ENCODE measurements at regions not wholly inside any gene's neighbourhood (a gene's known extent, or its start where the extent isn't known, plus 50 kb on each side); places are given as distances from the start of the nearest gene placed in this dataset.

DNA sequence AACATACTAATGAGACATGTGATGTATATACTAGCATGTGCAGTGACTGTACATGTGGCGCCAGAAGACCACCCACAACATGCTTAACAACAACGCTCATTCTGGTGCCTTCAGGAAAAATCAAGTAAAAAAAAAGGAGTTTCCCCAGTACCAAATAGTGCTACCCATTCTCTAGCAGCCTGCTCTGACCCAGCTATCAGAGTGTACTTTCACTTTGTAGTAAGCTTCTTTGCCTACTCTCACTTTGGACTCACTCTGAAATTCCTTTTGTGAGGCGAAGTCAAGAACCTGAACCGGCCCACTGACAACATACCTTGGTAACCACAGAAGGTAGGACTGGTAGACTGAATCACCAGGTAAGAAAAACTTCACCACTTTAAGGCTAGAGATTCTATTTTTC is 1100.0 kb downstream of the GRIK2 start:
- H3K36me3 ChIP-seq = no peaks in the 10 kb centered on the region
- H3K27ac ChIP-seq = no peak overlapping the region
- WGBS (ENCODE audit: insufficient coverage, low coverage, low lambda C conversion rate, missing lambda C conversion rate) = 71% methylated on average over 4 of the region's 4 CpGs
- ATAC-seq = no peak
- intact Hi-C loops (cut with DNase I) = no loop called here
- no peak overlapping the region for H3K4me3 ChIP-seq
- no peaks in the 10 kb centered on the region for H3K9me3 ChIP-seq
- TF ChIP-seq, protein P1, sequence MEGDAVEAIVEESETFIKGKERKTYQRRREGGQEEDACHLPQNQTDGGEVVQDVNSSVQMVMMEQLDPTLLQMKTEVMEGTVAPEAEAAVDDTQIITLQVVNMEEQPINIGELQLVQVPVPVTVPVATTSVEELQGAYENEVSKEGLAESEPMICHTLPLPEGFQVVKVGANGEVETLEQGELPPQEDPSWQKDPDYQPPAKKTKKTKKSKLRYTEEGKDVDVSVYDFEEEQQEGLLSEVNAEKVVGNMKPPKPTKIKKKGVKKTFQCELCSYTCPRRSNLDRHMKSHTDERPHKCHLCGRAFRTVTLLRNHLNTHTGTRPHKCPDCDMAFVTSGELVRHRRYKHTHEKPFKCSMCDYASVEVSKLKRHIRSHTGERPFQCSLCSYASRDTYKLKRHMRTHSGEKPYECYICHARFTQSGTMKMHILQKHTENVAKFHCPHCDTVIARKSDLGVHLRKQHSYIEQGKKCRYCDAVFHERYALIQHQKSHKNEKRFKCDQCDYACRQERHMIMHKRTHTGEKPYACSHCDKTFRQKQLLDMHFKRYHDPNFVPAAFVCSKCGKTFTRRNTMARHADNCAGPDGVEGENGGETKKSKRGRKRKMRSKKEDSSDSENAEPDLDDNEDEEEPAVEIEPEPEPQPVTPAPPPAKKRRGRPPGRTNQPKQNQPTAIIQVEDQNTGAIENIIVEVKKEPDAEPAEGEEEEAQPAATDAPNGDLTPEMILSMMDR (IDR thresholded peaks at IDR 0.05) = no peak
- TF ChIP-seq POLR2A (IDR thresholded peaks at IDR 0.05) = no peak
- H3K27me3 ChIP-seq = no peaks in the 10 kb centered on the region
- no peak for DNase-seq
- H3K4me1 ChIP-seq = no peaks in the 10 kb centered on the region

DNA sequence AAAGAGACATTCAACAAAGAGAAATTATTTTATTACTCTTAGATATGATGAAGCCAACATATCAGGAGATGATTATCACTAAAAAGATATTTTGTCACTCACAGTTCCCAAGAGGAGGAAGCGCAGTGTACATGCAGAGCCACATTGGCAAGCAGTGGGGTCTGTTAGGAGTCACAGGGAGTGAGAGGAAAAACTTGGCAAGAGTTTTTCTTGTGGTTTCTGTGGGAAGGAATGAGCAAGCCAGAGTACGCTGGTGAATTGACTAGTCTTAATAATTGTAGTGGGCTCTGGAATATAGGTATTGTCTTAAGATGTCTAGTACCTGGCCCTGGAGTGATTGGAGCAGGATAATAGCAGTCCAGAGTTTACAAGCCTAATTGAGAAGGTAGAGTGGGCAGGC is 1095.2 kb downstream of the GRIK2 start:
- no peak overlapping the region for H3K27ac ChIP-seq
- DNase-seq = no peak
- H3K36me3 ChIP-seq = no peaks in the 10 kb centered on the region
- H3K9me3 ChIP-seq = no peaks in the 10 kb centered on the region
- no peak for ATAC-seq
- no peak overlapping the region for H3K4me3 ChIP-seq
- no peak for TF ChIP-seq POLR2A (IDR thresholded peaks at IDR 0.05)
- TF ChIP-seq, protein P1 (IDR thresholded peaks at IDR 0.05) = no peak
- 49% methylated on average over 2 of the region's 2 CpGs for WGBS (ENCODE audit: insufficient coverage, low coverage, low lambda C conversion rate, missing lambda C conversion rate)
- intact Hi-C loops (cut with DNase I) = no loop called here
- no peaks in the 10 kb centered on the region for H3K27me3 ChIP-seq
- H3K4me1 ChIP-seq = no peaks in the 10 kb centered on the region

GRCh38 chr6:102485480-102485879 is 1092.0 kb downstream of the GRIK2 start:
- intact Hi-C loops (cut with DNase I) = no loop called here
- no peak for DNase-seq
- no peak overlapping the region for H3K4me3 ChIP-seq
- no peak for ATAC-seq
- no peaks in the 10 kb centered on the region for H3K9me3 ChIP-seq
- no peaks in the 10 kb centered on the region for H3K36me3 ChIP-seq
- no peaks in the 10 kb centered on the region for H3K4me1 ChIP-seq
- H3K27ac ChIP-seq = no peak overlapping the region
- TF ChIP-seq, protein P1 (IDR thresholded peaks at IDR 0.05) = no peak
- TF ChIP-seq POLR2A (IDR thresholded peaks at IDR 0.05) = no peak
- 24% methylated on average over 1 of the region's 1 CpG for WGBS (ENCODE audit: insufficient coverage, low coverage, low lambda C conversion rate, missing lambda C conversion rate)
- H3K27me3 ChIP-seq = no peaks in the 10 kb centered on the region

DNA sequence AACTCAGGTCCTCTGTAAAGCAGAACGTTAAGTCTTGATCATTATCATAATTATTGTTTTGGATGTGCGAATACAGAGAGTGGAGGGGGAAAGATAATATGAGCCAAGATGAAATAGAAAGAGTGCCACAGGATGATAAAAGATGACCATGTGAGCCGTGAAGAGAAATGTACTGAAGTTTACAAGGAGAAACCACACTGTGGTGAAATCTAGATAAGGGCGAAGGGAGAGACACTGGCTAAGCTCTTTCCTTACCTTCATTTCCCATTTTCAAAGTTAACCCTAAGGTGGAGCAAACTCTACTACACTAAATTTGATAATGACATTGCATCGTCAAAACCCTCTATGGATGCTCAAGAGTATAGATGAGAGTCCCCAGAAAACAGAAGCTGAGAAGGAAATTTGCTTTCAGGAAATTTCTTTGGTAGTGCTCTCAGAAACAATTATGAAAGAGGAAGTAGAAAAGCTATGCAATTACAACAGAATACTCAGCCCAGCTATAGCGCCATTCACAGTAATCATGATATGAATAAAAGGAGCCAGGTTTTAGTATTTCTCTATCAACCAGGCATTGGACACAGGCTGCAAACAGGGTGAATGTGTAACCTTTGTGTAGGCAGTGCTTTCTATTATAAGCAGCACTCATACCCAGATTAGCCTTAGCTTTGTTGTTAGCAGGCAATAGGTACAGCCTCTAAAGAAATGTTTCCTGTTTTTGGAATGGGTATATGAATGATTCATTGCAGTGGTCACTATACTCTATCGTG is 1080.7 kb downstream of the GRIK2 start:
- H3K4me1 ChIP-seq = no peaks in the 10 kb centered on the region
- TF ChIP-seq, protein P1 (IDR thresholded peaks at IDR 0.05) = no peak
- TF ChIP-seq POLR2A (IDR thresholded peaks at IDR 0.05) = no peak
- intact Hi-C loops (cut with DNase I) = no loop called here
- no peak overlapping the region for H3K4me3 ChIP-seq
- no peaks in the 10 kb centered on the region for H3K27me3 ChIP-seq
- no peaks in the 10 kb centered on the region for H3K9me3 ChIP-seq
- ATAC-seq = no peak
- H3K36me3 ChIP-seq = no peaks in the 10 kb centered on the region
- WGBS (ENCODE audit: insufficient coverage, low coverage, low lambda C conversion rate, missing lambda C conversion rate) = 44% methylated on average over 7 of the region's 7 CpGs
- no peak overlapping the region for H3K27ac ChIP-seq
- no peak for DNase-seq
